ENCODE measurements at regions not wholly inside any gene's neighbourhood (a gene's known extent, or its start where the extent isn't known, plus 50 kb on each side); places are given as distances from the start of the nearest gene placed in this dataset.

GRCh38 chr9:71628247-71628646, 140.1 kb downstream of the CEMIP2 start:
- peaks cover 22% of the 10 kb centered on the region for H3K4me1 ChIP-seq (ENCODE audit: insufficient read depth, low read length)
- H3K9ac ChIP-seq (ENCODE audit: low read length), result no peak overlapping the region
- no peak overlapping the region for H3K27ac ChIP-seq (ENCODE audit: low read length)
- H3F3A ChIP-seq (ENCODE audit: low read length, unreplicated experiment), result peaks cover 3% of the 10 kb centered on the region
- no peaks in the 10 kb centered on the region for H3K9me2 ChIP-seq (replicated peaks; ENCODE audit: low read length)
- no peak for ATAC-seq
- H2AFZ ChIP-seq (ENCODE audit: low read length), result no peak overlapping the region
- intact Hi-C loops (cut with micrococcal nuclease), result no loop called here
- ChIA-PET CTCF (interaction anchor here (0.8 kb wide), 1 partner anchor 11 kb away, joined by 3 read pairs; no protein-coding TSS in a partner anchor), POLR2A (ENCODE audit: unreplicated experiment) (no interaction called here)
- H3K79me2 ChIP-seq (ENCODE audit: low read length), result no peaks in the 10 kb centered on the region
- no peak for TF ChIP-seq EZH2phosphoT487 (IDR thresholded peaks at IDR 0.05; ENCODE audit: borderline replicate concordance, low read length)
- peak; percentile 56 for TF ChIP-seq CTCF (conservative IDR thresholded peaks at IDR 0.05; ENCODE audit: low read depth, low read length)
- peak; percentile 30 for DNase-seq
- no peak overlapping the region for H3K4me2 ChIP-seq (ENCODE audit: low read length)
- H3K9me3 ChIP-seq (ENCODE audit: low read length), result no peaks in the 10 kb centered on the region
- BruUV-seq (replicated peaks), result no TSS peak
- no peak overlapping the region for H3K4me3 ChIP-seq (ENCODE audit: low read length)
- H4K20me1 ChIP-seq (ENCODE audit: low read length), result no peaks in the 10 kb centered on the region
- no peaks in the 10 kb centered on the region for H3K36me3 ChIP-seq (ENCODE audit: low read depth, low read length)
- H3K27me3 ChIP-seq (ENCODE audit: low read length), result no peaks in the 10 kb centered on the region

GRCh38 chr9:71627537-71627936, 140.8 kb downstream of the CEMIP2 start:
- H4K20me1 ChIP-seq (ENCODE audit: low read length), result no peaks in the 10 kb centered on the region
- ChIA-PET CTCF (interaction anchor here (0.8 kb wide), 1 partner anchor 11 kb away, joined by 3 read pairs; no protein-coding TSS in a partner anchor), POLR2A (ENCODE audit: unreplicated experiment) (no interaction called here)
- H3K4me2 ChIP-seq (ENCODE audit: low read length), result no peak overlapping the region
- H2AFZ ChIP-seq (ENCODE audit: low read length), result no peak overlapping the region
- BruUV-seq (replicated peaks), result no TSS peak
- peaks cover 22% of the 10 kb centered on the region for H3K4me1 ChIP-seq (ENCODE audit: insufficient read depth, low read length)
- H3K27me3 ChIP-seq (ENCODE audit: low read length), result no peaks in the 10 kb centered on the region
- ATAC-seq, result no peak
- TF ChIP-seq EZH2 (IDR thresholded peaks at IDR 0.05; ENCODE audit: low read length, unreplicated experiment) (no peak), EZH2phosphoT487 (IDR thresholded peaks at IDR 0.05; ENCODE audit: borderline replicate concordance, low read length) (no peak), CTCF (conservative IDR thresholded peaks at IDR 0.05; ENCODE audit: low read depth, low read length) (no peak)
- H3K9me3 ChIP-seq (ENCODE audit: low read length), result no peaks in the 10 kb centered on the region
- no peaks in the 10 kb centered on the region for H3K9me2 ChIP-seq (replicated peaks; ENCODE audit: low read length)
- intact Hi-C loops (cut with micrococcal nuclease), result loop anchor here (2.0 kb wide), 1 partner anchor 19 kb away; no protein-coding TSS in a partner anchor
- DNase-seq, result no peak
- H3K4me3 ChIP-seq (ENCODE audit: low read length), result no peak overlapping the region
- H3F3A ChIP-seq (ENCODE audit: low read length, unreplicated experiment), result peaks cover 3% of the 10 kb centered on the region
- H3K9ac ChIP-seq (ENCODE audit: low read length), result no peak overlapping the region
- no peaks in the 10 kb centered on the region for H3K79me2 ChIP-seq (ENCODE audit: low read length)
- H3K27ac ChIP-seq (ENCODE audit: low read length), result peak overlapping the region; percentile 85
- no peaks in the 10 kb centered on the region for H3K36me3 ChIP-seq (ENCODE audit: low read depth, low read length)

GRCh38 chr9:71626395-71626794, 141.9 kb downstream of the CEMIP2 start:
- peak overlapping the region; percentile 93 for H3K27ac ChIP-seq (ENCODE audit: low read length)
- TF ChIP-seq CTCF (conservative IDR thresholded peaks at IDR 0.05; ENCODE audit: low read depth, low read length) (no peak), EZH2phosphoT487 (IDR thresholded peaks at IDR 0.05; ENCODE audit: borderline replicate concordance, low read length) (no peak), EZH2 (IDR thresholded peaks at IDR 0.05; ENCODE audit: low read length, unreplicated experiment) (no peak)
- no peaks in the 10 kb centered on the region for H3K79me2 ChIP-seq (ENCODE audit: low read length)
- H3K9me3 ChIP-seq (ENCODE audit: low read length), result no peaks in the 10 kb centered on the region
- peak; percentile 91 for DNase-seq
- H3K9ac ChIP-seq (ENCODE audit: low read length), result peak overlapping the region; percentile 47; the same call in 1 of the 2 replicates
- no peaks in the 10 kb centered on the region for H3K36me3 ChIP-seq (ENCODE audit: low read depth, low read length)
- ChIA-PET CTCF (interaction anchor here (0.5 kb wide), 1 partner anchor 55 kb away, joined by 3 read pairs; no protein-coding TSS in a partner anchor), POLR2A (ENCODE audit: unreplicated experiment) (no interaction called here)
- no peak overlapping the region for H2AFZ ChIP-seq (ENCODE audit: low read length)
- H3K4me3 ChIP-seq (ENCODE audit: low read length), result no peak overlapping the region
- peak overlapping the region; percentile 49 for H3K4me2 ChIP-seq (ENCODE audit: low read length)
- no peaks in the 10 kb centered on the region for H3K27me3 ChIP-seq (ENCODE audit: low read length)
- H4K20me1 ChIP-seq (ENCODE audit: low read length), result no peaks in the 10 kb centered on the region
- peak; percentile 92 for ATAC-seq
- H3K4me1 ChIP-seq (ENCODE audit: insufficient read depth, low read length), result peaks cover 22% of the 10 kb centered on the region
- H3F3A ChIP-seq (ENCODE audit: low read length, unreplicated experiment), result peaks cover 3% of the 10 kb centered on the region
- intact Hi-C loops (cut with micrococcal nuclease), result loop anchor here (1.0 to 2.0 kb wide), 3 partner anchors 18 to 143 kb away; no protein-coding TSS in a partner anchor
- BruUV-seq (replicated peaks), result no TSS peak
- H3K9me2 ChIP-seq (replicated peaks; ENCODE audit: low read length), result no peaks in the 10 kb centered on the region

Measured in PC-3 (cell line).